Thoracic aorta (tissue), 2 donors: ENCODE measurements at regions not wholly inside any gene's neighbourhood (a gene's known extent, or its start where the extent isn't known, plus 50 kb on each side); places are given as distances from the start of the nearest gene placed in this dataset.

Source experiments
- ATAC-seq: fragments of 150-250 bp; one replicate; pipeline ENCODE4 v1.8.0; 2017; ENCODE audit warnings: low read depth; ENCODE audit not compliant: insufficient number of reproducible peaks, low FRiP score
- DNase-seq: peaks from one replicate; pipeline ENCODE4 v3.0.0-alpha.2; 2020; ENCODE audit warnings: low spot score
- H3K27ac ChIP-seq, 2 donors: fragments of 200-600 bp; sonication (generic); 1 replicate in 1 of 2; 2 replicates in 1 of 2; pipeline ENCODE4 v1.5.1; 2016; ENCODE audit warnings: mild to moderate bottlenecking in 2 of 2, moderate library complexity in 2 of 2
- H3K27me3 ChIP-seq: fragments of 200-600 bp; sonication (generic); replicated peaks from 2 replicates; pipeline ENCODE4 v1.6.0; 2016; ENCODE audit warnings: mild to moderate bottlenecking; ENCODE audit not compliant: insufficient read depth
- H3K36me3 ChIP-seq: fragments of 200-600 bp; sonication (generic); one replicate; pipeline ENCODE4 v1.5.1; 2016
- H3K4me1 ChIP-seq, 2 donors: fragments of 200-600 bp; sonication (generic); 1 replicate in 1 of 2; 2 replicates in 1 of 2; pipeline versions ENCODE4 v1.5.1 to v1.6.0; 2016; ENCODE audit warnings: low read depth in 2 of 2, mild to moderate bottlenecking in 1 of 2; ENCODE audit not compliant: control insufficient read depth in 1 of 2
- H3K4me3 ChIP-seq: fragments of 200-600 bp; sonication (generic); 2 replicates; pipeline ENCODE4 v1.5.1; 2016; ENCODE audit warnings: mild to moderate bottlenecking
- H3K9me3 ChIP-seq: fragments of 200-600 bp; sonication (generic); 2 replicates; pipeline ENCODE4 v1.5.1; 2016
- TF ChIP-seq, protein P1 (sequence below): fragments of 200-600 bp; sonication (generic); IDR thresholded peaks from one replicate; pipeline ENCODE4 v1.5.1; 2019; ENCODE audit warnings: antibody characterized with exemption

DNA sequence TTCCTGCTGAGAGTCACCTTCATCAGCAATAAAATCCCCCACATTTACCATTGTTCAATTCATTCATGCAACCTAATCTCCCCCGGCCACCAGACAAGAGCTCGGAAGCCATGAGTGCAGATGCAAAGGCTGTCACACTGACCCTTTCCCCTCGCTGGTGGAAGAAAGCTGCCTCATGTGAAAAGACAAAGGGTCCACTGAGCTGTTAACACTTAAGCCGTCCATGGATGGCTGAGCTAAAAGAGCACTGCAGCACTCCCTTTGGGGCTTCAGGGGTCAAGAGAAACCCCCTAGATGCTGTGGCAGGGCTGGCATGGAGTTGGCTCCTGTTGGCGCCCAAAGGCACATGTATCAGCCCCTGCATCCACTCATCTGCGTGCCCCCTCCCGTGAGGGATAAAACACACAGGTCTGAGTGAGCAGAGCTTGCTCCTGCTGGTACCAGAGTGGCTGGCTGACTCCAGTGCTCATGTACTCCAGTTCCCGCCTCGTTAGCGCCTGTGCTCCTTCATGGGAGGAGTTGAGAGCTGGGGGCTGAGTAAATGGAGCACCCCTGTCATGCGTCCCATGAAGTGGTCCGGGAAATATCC lies 216.5 kb downstream of the PDHA2 start:
- H3K4me1 ChIP-seq = no peaks in the 10 kb centered on the region
- H3K9me3 ChIP-seq = no peaks in the 10 kb centered on the region
- no peak overlapping the region for H3K27ac ChIP-seq
- no peak overlapping the region for H3K4me3 ChIP-seq
- ATAC-seq (no peak), DNase-seq (no peak)
- TF ChIP-seq, protein P1, sequence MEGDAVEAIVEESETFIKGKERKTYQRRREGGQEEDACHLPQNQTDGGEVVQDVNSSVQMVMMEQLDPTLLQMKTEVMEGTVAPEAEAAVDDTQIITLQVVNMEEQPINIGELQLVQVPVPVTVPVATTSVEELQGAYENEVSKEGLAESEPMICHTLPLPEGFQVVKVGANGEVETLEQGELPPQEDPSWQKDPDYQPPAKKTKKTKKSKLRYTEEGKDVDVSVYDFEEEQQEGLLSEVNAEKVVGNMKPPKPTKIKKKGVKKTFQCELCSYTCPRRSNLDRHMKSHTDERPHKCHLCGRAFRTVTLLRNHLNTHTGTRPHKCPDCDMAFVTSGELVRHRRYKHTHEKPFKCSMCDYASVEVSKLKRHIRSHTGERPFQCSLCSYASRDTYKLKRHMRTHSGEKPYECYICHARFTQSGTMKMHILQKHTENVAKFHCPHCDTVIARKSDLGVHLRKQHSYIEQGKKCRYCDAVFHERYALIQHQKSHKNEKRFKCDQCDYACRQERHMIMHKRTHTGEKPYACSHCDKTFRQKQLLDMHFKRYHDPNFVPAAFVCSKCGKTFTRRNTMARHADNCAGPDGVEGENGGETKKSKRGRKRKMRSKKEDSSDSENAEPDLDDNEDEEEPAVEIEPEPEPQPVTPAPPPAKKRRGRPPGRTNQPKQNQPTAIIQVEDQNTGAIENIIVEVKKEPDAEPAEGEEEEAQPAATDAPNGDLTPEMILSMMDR = no peak
- no peaks in the 10 kb centered on the region for H3K36me3 ChIP-seq
- no peaks in the 10 kb centered on the region for H3K27me3 ChIP-seq

- no peaks in the 10 kb centered on the region for H3K4me1 ChIP-seq
- DNase-seq (no peak), ATAC-seq (no peak)
- no peak overlapping the region for H3K27ac ChIP-seq
- no peaks in the 10 kb centered on the region for H3K9me3 ChIP-seq
- TF ChIP-seq, protein P1 = no peak
- H3K4me3 ChIP-seq = no peak overlapping the region
- H3K36me3 ChIP-seq = no peaks in the 10 kb centered on the region
- no peaks in the 10 kb centered on the region for H3K27me3 ChIP-seq
Measured at GRCh38 chr4:96063639-96064038, 223.7 kb downstream of the PDHA2 start.

DNA sequence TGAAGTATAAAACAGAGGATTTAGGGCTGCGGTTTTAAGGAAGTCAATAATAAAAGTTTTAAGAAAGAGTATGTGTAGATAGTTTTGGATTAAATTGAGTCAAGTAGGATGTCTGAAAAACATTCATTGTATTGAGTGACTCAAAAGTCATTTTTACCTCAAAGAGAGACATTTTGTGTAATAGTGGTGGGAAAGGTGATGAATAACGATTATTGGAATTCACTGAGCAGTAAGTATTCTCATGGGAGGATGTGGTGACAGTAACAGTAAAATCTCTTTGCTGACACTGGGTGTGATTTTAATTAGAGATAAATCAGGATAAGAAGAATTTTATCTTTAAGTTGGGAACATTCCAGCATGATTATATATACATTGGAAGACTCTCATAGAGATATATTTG lies 233.6 kb downstream of the PDHA2 start:
- H3K27ac ChIP-seq = no peak overlapping the region
- DNase-seq (no peak), ATAC-seq (no peak)
- H3K36me3 ChIP-seq = no peaks in the 10 kb centered on the region
- no peaks in the 10 kb centered on the region for H3K27me3 ChIP-seq
- H3K9me3 ChIP-seq = no peaks in the 10 kb centered on the region
- TF ChIP-seq, protein P1 = no peak
- no peak overlapping the region for H3K4me3 ChIP-seq
- H3K4me1 ChIP-seq = no peaks in the 10 kb centered on the region

- no peak for DNase-seq
- TF ChIP-seq, protein P1 = no peak
- H3K27ac ChIP-seq = no peak overlapping the region
- H3K36me3 ChIP-seq = no peaks in the 10 kb centered on the region
- no peaks in the 10 kb centered on the region for H3K9me3 ChIP-seq
- H3K27me3 ChIP-seq = no peaks in the 10 kb centered on the region
- no peaks in the 10 kb centered on the region for H3K4me1 ChIP-seq
- ATAC-seq = no peak
- H3K4me3 ChIP-seq = no peak overlapping the region
Measured at GRCh38 chr4:96092151-96092705, 252.3 kb downstream of the PDHA2 start.

- Histone ChIP-seq H3K4me3 (no peak overlapping the region), H3K4me1 (no peaks in the 10 kb centered on the region), H3K9me3 (no peaks in the 10 kb centered on the region), H3K36me3 (no peaks in the 10 kb centered on the region), H3K27me3 (no peaks in the 10 kb centered on the region), H3K27ac (no peak overlapping the region)
- ATAC-seq = no peak
- TF ChIP-seq, protein P1 = no peak
- DNase-seq = no peak
Measured at GRCh38 chr4:96093057-96093456, 253.2 kb downstream of the PDHA2 start.
